Pancreas (tissue), 10 donors: ENCODE measurements at regions not wholly inside any gene's neighbourhood (a gene's known extent, or its start where the extent isn't known, plus 50 kb on each side); places are given as distances from the start of the nearest gene placed in this dataset.
A peak's percentile ranks its signal among the peaks of the same experiment; 100 is the strongest.

ENCODE experiments used
- ATAC-seq, 4 donors: fragments of 200-7000 bp; cut with Tn5 transposase; one replicate each; pipeline versions ENCODE4 v1.8.0 to v1.9.1; 2020; ENCODE audit warnings: mild to moderate bottlenecking in 4 of 4, moderate library complexity in 4 of 4
- DNase-seq, 6 donors: peaks; one replicate each; pipeline ENCODE4 v3.0.0-alpha.2; 2020
- FAIRE-seq: peaks from 2 replicates; lab custom pipeline; 2012; peaks lifted over from hg19 to GRCh38; lab: Jason Lieb, UNC
- H3K27ac ChIP-seq, 4 donors: fragments of 200-600 bp; sonication (generic); 1 replicate in 3 of 4; 2 replicates in 1 of 4; pipeline versions ENCODE4 v1.5.0 to v1.8.0; 2020
- H3K27me3 ChIP-seq, 4 donors: fragments of 200-600 bp; one replicate each; pipeline ENCODE4 v1.8.0; 2021
- H3K36me3 ChIP-seq, 3 donors: fragments of 200-600 bp; sonication (generic) in 1 of 3; one replicate each; pipeline versions ENCODE4 v1.5.0 to v1.8.0; 2020 to 2021
- H3K4me1 ChIP-seq, 3 donors: fragments of 200-600 bp; one replicate each; pipeline ENCODE4 v1.8.0; 2021
- H3K4me3 ChIP-seq, 4 donors: fragments of 200-600 bp; sonication (generic) in 2 of 4; one replicate each; pipeline versions ENCODE4 v1.5.0 to v1.8.0; 2020 to 2021
- H3K9me3 ChIP-seq, 4 donors: fragments of 200-600 bp; one replicate each; pipeline ENCODE4 v1.8.0; 2021
- CTCF ChIP-seq, 4 donors: fragments of 200-600 bp; sonication (generic) in 3 of 4; IDR thresholded peaks; one replicate each; pipeline versions ENCODE4 v1.5.0 to v1.8.0; 2021; ENCODE audit warnings: antibody characterized with exemption in 4 of 4
- WGBS, 2 donors: extraction: QIAGEN DNeasy Blood & Tissue Kit; methylation state at CpG; one replicate each; pipeline ENCODE4 v1.1.7; 2013; 5-methylcytosine and 5-hydroxymethylcytosine counted together
- intact Hi-C, 3 donors: fragments of 100-400 bp; cut with DNase I; formaldehyde crosslinking; loops; one replicate each; pipeline versions ENCODE4 v1.11.1 to v1.14.2; 2022
- donor health status: healthy with polysubstance abuse.
- donor health status: DM: no; HTN: no; CAD: no; lungs with moderate emphysema.
- donor health status: DM: no; HTN: no; CAD: no.
- donor health status: control.
- donor health status: control.
- donor health status: Bipolar disorder and iron deficiency.
- donor health status: DM: yes; HTN: yes; CAD: no.
- donor health status: DM: no; HTN: no; CAD: no.
- donor health status: DM: no; HTN: no; CAD: no.
- donor health status: DM: yes; HTN: yes; CAD: no.

- intact Hi-C loops, result no loop called here
- Histone ChIP-seq H3K4me3 (no peak overlapping the region), H3K27me3 (no peaks in the 10 kb centered on the region), H3K9me3 (no peaks in the 10 kb centered on the region), H3K4me1 (no peaks in the 10 kb centered on the region), H3K27ac (no peak overlapping the region), H3K36me3 (no peaks in the 10 kb centered on the region)
- no peak for DNase-seq
- TF ChIP-seq CTCF (IDR thresholded peaks at IDR 0.05), result peak in 1 of 4 donors; percentile 11
- no peak for FAIRE-seq
- 64 to 86% methylated on average over 1 of the region's 1 CpG for WGBS, 2 donors
- ATAC-seq, result no peak
These were observed 406.8 kb downstream of the SLITRK2 start for GRCh38 chrX:146224442-146224841.

- Histone ChIP-seq H3K9me3 (no peaks in the 10 kb centered on the region), H3K27me3 (no peaks in the 10 kb centered on the region), H3K4me3 (no peak overlapping the region), H3K4me1 (no peaks in the 10 kb centered on the region), H3K27ac (no peak overlapping the region), H3K36me3 (no peaks in the 10 kb centered on the region)
- no peak for FAIRE-seq
- TF ChIP-seq CTCF (IDR thresholded peaks at IDR 0.05), result no peak
- 62 to 89% methylated on average over 2 of the region's 2 CpGs for WGBS, 2 donors
- ATAC-seq, result no peak
- DNase-seq, result no peak
- intact Hi-C loops, result no loop called here
These were observed 420.5 kb downstream of the SLITRK2 start for GRCh38 chrX:146238173-146238572.

GRCh38 chrX:146241902-146242301 lies 424.3 kb downstream of the SLITRK2 start:
- no peak for ATAC-seq
- 44 to 53% methylated on average over 3 of the region's 3 CpGs for WGBS, 2 donors
- Histone ChIP-seq H3K4me3 (no peak overlapping the region), H3K4me1 (no peaks in the 10 kb centered on the region), H3K27ac (no peak overlapping the region), H3K9me3 (no peaks in the 10 kb centered on the region), H3K27me3 (no peaks in the 10 kb centered on the region), H3K36me3 (no peaks in the 10 kb centered on the region)
- intact Hi-C loops, result no loop called here
- TF ChIP-seq CTCF (IDR thresholded peaks at IDR 0.05), result no peak
- DNase-seq, result no peak
- no peak for FAIRE-seq

GRCh38 chrX:146243041-146243440 lies 425.4 kb downstream of the SLITRK2 start:
- ATAC-seq (no peak), DNase-seq (no peak), FAIRE-seq (no peak)
- no peak overlapping the region for H3K4me3 ChIP-seq
- H3K9me3 ChIP-seq, result no peaks in the 10 kb centered on the region
- no peak for TF ChIP-seq CTCF (IDR thresholded peaks at IDR 0.05)
- no peaks in the 10 kb centered on the region for H3K36me3 ChIP-seq
- H3K4me1 ChIP-seq, result no peaks in the 10 kb centered on the region
- H3K27me3 ChIP-seq, result no peaks in the 10 kb centered on the region
- no peak overlapping the region for H3K27ac ChIP-seq
- intact Hi-C loops, result no loop called here
- WGBS, 2 donors, result 58 to 61% methylated on average over 3 of the region's 3 CpGs

GRCh38 chrX:146259207-146259606 lies 441.6 kb downstream of the SLITRK2 start:
- Histone ChIP-seq H3K36me3 (no peaks in the 10 kb centered on the region), H3K27me3 (peaks cover 0 to 3% (median 0%) of the 10 kb centered on the region in 4 donors), H3K27ac (no peak overlapping the region), H3K4me3 (no peak overlapping the region), H3K9me3 (no peaks in the 10 kb centered on the region), H3K4me1 (no peaks in the 10 kb centered on the region)
- no peak for DNase-seq
- ATAC-seq, result no peak
- intact Hi-C loops, result no loop called here
- no peak for TF ChIP-seq CTCF (IDR thresholded peaks at IDR 0.05)
- FAIRE-seq, result no peak
- 81 to 86% methylated on average over 18 of the region's 18 CpGs for WGBS, 2 donors
